T-helper 2 cell treated with Interferon-gamma antibody and Interleukin-4, amounts not matched to agents 5 μg/mL and 100 μg/mL, for 36 hours (primary cell): ENCODE measurements at regions not wholly inside any gene's neighbourhood (a gene's known extent, or its start where the extent isn't known, plus 50 kb on each side); places are given as distances from the start of the nearest gene placed in this dataset.
A peak's percentile ranks its signal among the peaks of the same experiment; 100 is the strongest.

Source experiments
- DNase-seq: peaks from one replicate; pipeline ENCODE4 v3.0.0; 2021; ENCODE audit warnings: low spot score
- H3K27ac Mint-ChIP-seq: one replicate; pipeline ENCODE4 v1.8.0; 2021; ENCODE audit warnings: mild to moderate bottlenecking, mixed read lengths
- H3K27me3 Mint-ChIP-seq: one replicate; pipeline ENCODE4 v1.8.0; 2021; ENCODE audit warnings: low read depth, mixed read lengths
- H3K36me3 Mint-ChIP-seq: one replicate; pipeline ENCODE4 v1.8.0; 2021; ENCODE audit warnings: low read depth, mixed read lengths
- H3K4me1 Mint-ChIP-seq: one replicate; pipeline ENCODE4 v1.8.0; 2021; ENCODE audit warnings: low read depth, mixed read lengths
- H3K4me3 Mint-ChIP-seq: one replicate; pipeline ENCODE4 v1.8.0; 2022; ENCODE audit warnings: mild to moderate bottlenecking, moderate library complexity, mixed read lengths
- H3K9me3 Mint-ChIP-seq: one replicate; pipeline ENCODE4 v1.8.0; 2021; ENCODE audit warnings: mixed read lengths

DNA sequence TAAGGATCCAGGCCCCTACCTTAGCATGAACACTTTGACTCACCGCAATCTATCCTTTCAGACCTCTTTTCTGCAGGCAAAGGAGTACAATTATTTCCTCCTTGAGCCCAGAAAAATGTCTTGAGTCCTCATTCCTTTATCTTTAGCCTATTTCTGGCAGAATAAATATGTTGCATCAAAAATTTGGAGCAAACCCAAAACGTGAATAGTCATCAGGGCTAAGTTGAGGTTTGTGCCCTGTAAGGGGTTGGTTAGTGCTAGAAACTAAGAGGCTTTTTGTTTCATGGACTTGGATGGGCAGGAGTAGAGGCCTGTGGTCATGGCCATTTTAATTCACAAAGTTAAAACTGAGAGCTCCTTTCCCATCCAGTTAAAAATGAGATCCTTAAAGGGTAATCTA, 460.3 kb downstream of the GBA3 start:
- H3K4me1 Mint-ChIP-seq = no peaks in the 10 kb centered on the region
- no peak overlapping the region for H3K27ac Mint-ChIP-seq
- H3K27me3 Mint-ChIP-seq = no peaks in the 10 kb centered on the region
- H3K9me3 Mint-ChIP-seq = no peaks in the 10 kb centered on the region
- H3K4me3 Mint-ChIP-seq = no peak overlapping the region
- no peak for DNase-seq
- no peaks in the 10 kb centered on the region for H3K36me3 Mint-ChIP-seq

DNA sequence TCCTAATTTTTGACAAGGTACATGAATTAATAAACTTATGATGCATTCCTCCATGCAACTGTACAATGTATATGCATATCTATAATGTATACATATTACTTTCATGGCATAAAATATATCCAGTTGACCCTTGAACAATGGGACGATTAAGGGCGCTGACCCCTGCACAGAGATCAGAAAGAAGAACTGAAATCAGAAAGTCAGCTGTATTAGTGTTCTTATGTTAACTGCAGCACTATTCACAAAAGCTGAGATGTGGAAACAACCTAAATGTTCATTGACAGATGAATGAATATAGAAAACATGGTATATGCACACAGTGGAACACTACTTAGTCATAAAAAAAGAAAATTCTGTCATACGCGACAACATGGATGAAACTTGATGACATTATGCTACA, 457.1 kb downstream of the GBA3 start:
- no peak overlapping the region for H3K4me3 Mint-ChIP-seq
- no peaks in the 10 kb centered on the region for H3K9me3 Mint-ChIP-seq
- DNase-seq = no peak
- H3K27me3 Mint-ChIP-seq = no peaks in the 10 kb centered on the region
- H3K36me3 Mint-ChIP-seq = no peaks in the 10 kb centered on the region
- no peak overlapping the region for H3K27ac Mint-ChIP-seq
- no peaks in the 10 kb centered on the region for H3K4me1 Mint-ChIP-seq

DNA sequence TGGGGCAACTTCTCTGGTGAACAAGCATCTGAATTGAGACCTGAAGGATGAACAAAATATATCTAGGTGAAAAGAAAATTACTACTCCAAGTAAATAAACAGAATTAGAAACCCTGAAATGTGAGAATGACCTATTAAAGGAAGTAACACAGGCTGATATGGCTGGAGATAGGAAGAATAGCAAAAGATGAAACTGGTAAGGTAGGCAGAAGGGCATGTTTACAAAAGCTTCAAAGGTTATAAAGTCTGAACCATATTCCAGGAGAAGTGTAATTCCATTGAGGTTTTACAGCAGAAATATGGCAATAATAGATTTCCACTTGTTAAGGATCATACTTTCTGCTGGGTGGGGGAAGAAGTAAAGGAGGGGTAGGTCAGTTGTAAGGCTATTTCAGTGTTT, 452.0 kb downstream of the GBA3 start:
- Mint-ChIP-seq H3K27me3 (no peaks in the 10 kb centered on the region), H3K27ac (no peak overlapping the region), H3K9me3 (no peaks in the 10 kb centered on the region), H3K4me1 (no peaks in the 10 kb centered on the region), H3K36me3 (no peaks in the 10 kb centered on the region), H3K4me3 (no peak overlapping the region)
- DNase-seq = no peak

DNA sequence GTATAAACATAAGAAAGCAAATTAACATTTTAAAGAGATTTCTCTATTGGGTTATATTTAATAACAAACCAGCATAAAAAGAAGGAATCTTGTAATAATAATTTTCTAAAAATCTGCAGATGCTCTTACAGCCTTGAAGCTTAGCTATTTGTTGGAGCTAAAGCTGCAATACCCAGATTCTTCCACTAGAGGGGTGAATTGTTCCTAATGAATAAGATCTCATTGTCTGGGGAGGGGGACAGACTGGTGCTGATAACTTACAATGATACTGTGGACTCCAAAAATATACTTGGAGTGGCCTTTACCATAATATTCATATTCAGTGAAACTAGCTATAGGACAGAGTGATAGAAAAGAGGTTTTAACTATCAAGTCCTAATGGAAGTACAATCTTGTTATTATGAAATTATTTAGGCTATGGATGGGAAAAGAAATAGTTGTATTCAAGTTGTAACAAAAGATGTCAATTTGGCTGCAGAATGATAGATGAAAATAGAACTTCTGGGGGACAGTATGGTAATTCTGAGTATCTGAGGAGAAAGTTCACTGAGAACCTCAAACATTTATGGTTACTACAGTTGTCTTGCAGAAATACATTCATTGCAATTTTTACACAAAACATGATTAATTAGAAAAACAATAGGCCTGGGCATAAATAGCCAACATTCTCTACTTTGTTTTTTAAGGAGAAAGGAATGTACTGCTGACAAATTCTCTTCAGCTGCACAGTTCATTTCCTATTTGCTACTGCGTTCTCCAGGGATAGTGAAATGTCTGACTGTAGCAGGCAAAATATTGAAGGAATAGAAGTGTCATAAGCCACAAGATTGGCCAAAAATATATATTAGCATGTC, 443.3 kb downstream of the GBA3 start:
- H3K4me3 Mint-ChIP-seq = no peak overlapping the region
- DNase-seq = no peak

DNA sequence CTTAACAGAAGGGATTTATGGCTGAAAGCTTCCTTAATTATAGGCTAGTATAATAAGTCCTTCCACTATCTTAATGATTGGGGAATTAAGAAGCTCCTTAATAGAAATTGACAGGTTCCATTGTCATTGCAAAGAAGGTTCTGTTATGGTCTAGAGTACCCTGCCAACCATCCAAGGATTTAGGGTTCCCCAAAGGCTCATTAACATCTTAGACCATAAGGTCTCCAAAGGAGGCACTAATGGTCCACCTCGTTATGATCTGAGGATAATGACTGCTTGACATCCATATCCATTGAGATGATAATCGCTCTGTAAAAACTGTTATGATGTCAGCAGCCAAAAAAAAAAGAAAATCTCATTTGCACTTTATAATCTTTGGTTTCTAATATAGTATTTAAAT, 441.6 kb downstream of the GBA3 start:
- DNase-seq = no peak
- H3K9me3 Mint-ChIP-seq = no peaks in the 10 kb centered on the region
- no peaks in the 10 kb centered on the region for H3K4me1 Mint-ChIP-seq
- no peaks in the 10 kb centered on the region for H3K36me3 Mint-ChIP-seq
- no peak overlapping the region for H3K4me3 Mint-ChIP-seq
- no peak overlapping the region for H3K27ac Mint-ChIP-seq
- H3K27me3 Mint-ChIP-seq = no peaks in the 10 kb centered on the region

More for the DNA sequence above, 443.3 kb downstream of the GBA3 start:
- H3K27me3 Mint-ChIP-seq = no peaks in the 10 kb centered on the region
- H3K27ac Mint-ChIP-seq = no peak overlapping the region
- H3K4me1 Mint-ChIP-seq = no peaks in the 10 kb centered on the region
- H3K36me3 Mint-ChIP-seq = no peaks in the 10 kb centered on the region
- no peaks in the 10 kb centered on the region for H3K9me3 Mint-ChIP-seq

DNA sequence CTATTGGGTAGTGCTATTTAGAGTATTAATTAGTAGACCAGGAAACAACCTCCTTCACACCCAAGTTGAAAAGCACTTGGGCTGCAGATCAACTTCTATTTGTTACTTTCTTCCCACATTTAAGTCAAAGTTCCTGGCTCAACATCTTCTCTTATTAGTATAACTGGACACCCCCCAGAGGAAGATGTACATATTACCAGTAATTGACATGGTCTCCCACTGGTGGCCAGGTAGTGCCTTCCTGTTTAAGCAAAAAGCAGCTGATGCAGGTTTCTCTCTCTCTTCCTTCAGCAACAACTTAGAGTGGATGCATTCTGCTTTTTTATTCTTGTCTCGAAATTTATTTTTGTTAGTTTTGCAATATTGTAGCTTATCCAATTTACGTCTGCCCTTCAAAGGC, 438.1 kb downstream of the GBA3 start:
- no peak for DNase-seq
- H3K27ac Mint-ChIP-seq = no peak overlapping the region
- H3K36me3 Mint-ChIP-seq = no peaks in the 10 kb centered on the region
- no peaks in the 10 kb centered on the region for H3K4me1 Mint-ChIP-seq
- H3K4me3 Mint-ChIP-seq = no peak overlapping the region
- no peaks in the 10 kb centered on the region for H3K9me3 Mint-ChIP-seq
- H3K27me3 Mint-ChIP-seq = no peaks in the 10 kb centered on the region

DNA sequence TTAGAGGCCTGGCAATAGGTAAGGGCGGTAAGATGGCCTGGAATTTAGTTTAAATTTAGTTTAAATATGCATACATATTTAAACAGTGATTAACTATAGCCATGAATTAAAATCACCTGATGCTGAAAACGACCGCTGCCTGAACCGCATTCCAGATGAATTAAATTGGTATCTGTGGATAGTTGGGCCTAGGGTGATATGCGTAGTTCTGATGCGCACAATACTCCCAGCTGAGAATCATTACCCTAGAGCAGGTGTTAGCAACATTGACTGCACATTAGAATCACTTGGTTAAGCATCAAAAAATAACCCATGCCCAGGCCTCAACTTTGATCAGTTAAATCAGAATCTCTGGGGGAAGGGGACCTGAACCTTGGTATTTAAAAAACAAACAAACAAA, 432.4 kb downstream of the GBA3 start:
- no peaks in the 10 kb centered on the region for H3K4me1 Mint-ChIP-seq
- H3K27me3 Mint-ChIP-seq = no peaks in the 10 kb centered on the region
- H3K27ac Mint-ChIP-seq = no peak overlapping the region
- H3K4me3 Mint-ChIP-seq = no peak overlapping the region
- no peaks in the 10 kb centered on the region for H3K36me3 Mint-ChIP-seq
- DNase-seq = no peak
- no peaks in the 10 kb centered on the region for H3K9me3 Mint-ChIP-seq

DNA sequence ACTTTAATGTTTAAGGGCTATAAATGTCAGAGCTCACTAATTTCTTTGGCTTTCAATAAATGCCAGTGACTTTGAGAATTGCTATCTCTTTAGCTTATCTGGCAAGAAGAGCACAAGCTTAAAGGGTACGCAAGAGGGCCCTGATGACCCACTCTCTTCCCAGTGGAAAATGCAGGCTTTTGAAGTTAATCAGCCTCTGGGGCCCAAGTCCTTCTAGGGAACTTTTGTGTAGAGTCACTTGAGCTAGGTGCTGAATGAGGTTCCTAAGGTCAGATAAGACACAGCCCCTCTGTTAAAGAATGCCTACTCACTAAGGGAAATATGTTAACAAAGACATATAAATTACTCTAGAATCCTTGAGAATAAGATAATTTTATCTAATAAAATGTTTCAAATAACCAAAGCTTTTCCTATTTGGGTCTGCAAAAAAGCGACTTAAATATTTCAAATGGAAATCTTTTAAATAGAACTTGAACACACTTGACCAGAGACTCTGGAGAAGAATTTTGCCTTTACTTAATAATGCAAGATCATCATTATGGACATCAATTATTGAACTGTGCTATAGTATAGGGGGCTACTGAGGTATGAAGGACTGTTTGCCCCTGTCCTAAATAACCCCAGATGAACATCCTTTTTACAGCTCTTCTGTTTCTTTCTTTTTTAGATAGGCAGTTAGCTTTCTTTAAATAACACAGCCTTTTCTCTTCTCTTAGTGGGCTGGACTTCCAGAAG, 430.1 kb downstream of the GBA3 start:
- Mint-ChIP-seq H3K27me3 (no peaks in the 10 kb centered on the region), H3K4me3 (no peak overlapping the region), H3K9me3 (no peaks in the 10 kb centered on the region), H3K4me1 (no peaks in the 10 kb centered on the region), H3K36me3 (no peaks in the 10 kb centered on the region), H3K27ac (no peak overlapping the region)
- no peak for DNase-seq

DNA sequence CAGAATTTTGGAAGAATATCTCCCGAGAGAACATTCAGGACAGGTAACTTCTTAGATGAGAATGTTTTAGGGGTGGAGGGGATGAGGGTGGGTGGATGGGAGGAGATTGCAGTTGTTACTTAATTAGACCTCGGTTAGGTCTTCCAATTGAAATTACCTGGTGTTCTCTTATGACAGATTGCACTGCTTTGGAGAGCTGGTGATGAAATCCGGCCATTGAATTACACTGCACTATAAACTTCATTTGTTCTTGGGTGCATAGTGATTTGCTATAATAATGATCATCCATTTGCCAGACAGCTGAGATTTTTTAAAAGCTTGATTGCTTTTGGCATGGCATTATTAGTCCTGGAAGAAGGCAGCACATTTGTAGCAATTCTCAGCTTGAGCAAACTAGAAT, 427.6 kb downstream of the GBA3 start:
- no peak overlapping the region for H3K27ac Mint-ChIP-seq
- no peaks in the 10 kb centered on the region for H3K36me3 Mint-ChIP-seq
- DNase-seq = no peak
- no peaks in the 10 kb centered on the region for H3K27me3 Mint-ChIP-seq
- H3K4me3 Mint-ChIP-seq = no peak overlapping the region
- H3K4me1 Mint-ChIP-seq = no peaks in the 10 kb centered on the region
- no peaks in the 10 kb centered on the region for H3K9me3 Mint-ChIP-seq

DNA sequence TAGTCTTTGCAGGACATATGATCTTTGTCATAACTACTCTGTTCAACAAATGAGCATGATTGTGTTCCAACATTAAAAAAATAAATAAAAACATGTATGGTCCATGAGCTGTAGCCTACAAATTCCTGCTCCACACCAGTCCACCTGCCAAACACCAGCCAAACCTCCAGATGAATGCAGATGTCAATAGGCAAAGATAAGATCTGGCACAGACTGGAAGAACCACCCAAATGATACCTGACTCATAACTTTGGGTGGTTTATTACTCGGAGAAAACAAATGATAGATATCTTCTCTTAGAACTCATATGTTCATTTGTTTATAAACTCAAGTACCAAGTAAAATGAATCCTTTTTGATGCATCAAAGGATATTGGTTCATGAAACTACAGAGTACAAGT, 425.1 kb downstream of the GBA3 start:
- Mint-ChIP-seq H3K27ac (no peak overlapping the region), H3K9me3 (no peaks in the 10 kb centered on the region), H3K4me3 (no peak overlapping the region), H3K4me1 (peaks cover 8% of the 10 kb centered on the region), H3K36me3 (no peaks in the 10 kb centered on the region), H3K27me3 (no peaks in the 10 kb centered on the region)
- DNase-seq = no peak

DNA sequence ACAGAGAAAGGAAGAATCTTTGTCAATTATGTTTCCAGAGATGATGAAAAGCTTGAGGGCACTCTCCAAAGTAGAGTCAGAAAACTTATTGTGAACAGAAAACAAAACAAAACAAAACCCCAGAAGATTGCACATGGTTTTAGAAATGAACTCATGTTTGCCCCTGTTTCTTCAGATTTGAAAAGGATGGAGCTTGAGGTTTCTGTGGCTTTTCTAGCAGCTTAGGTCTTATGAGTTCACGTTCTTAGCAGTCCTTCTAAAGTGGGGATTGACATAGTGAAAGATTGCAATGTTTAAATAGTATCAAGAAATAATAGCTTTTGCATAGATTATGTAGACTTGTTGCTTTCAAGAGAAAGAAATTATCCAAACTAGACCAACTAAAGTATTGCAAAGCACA, 421.8 kb downstream of the GBA3 start:
- no peak for DNase-seq
- Mint-ChIP-seq H3K27ac (no peak overlapping the region), H3K9me3 (no peaks in the 10 kb centered on the region), H3K27me3 (no peaks in the 10 kb centered on the region), H3K4me3 (peak overlapping the region; percentile 15), H3K4me1 (peaks cover 8% of the 10 kb centered on the region), H3K36me3 (no peaks in the 10 kb centered on the region)

DNA sequence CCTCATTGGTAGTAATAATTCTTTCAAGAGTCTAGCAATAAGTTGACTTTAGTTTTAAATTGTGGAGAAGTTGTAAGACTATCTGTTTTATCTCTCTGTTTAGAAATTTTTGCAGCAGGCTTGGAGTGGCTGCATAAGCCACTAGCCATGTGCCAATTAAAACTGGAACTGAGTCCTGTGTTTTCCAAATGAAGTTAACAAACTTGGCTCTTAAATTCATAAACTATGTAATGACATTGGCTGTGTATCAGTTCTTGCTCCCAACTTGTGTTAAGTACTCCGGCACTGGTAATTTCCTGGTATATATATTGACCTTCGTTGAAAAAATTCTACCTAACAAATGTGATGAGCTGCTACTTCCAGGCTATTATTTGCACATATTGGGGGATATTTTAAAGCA, 420.4 kb downstream of the GBA3 start:
- H3K27me3 Mint-ChIP-seq = no peaks in the 10 kb centered on the region

DNA sequence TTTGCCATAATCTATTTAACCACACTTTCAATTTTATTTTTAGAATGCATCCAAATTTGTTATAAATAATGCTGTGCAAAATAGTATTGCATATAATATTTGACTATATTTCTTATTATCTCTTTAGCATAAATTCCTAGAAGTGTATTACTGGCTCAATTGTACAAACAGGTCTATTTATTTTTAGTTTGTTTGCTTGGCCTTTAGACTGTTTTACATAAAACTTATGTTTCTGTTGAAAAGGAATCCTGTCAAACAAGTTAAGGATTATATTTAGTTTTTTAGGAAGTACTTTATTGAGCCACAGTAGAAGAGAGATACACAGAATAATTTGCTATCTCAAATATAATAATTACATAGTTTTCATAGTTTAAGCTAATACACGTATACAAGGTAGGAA, 413.8 kb downstream of the GBA3 start:
- no peaks in the 10 kb centered on the region for H3K36me3 Mint-ChIP-seq
- H3K4me3 Mint-ChIP-seq = no peak overlapping the region
- H3K27me3 Mint-ChIP-seq = no peaks in the 10 kb centered on the region
- no peak for DNase-seq
- no peak overlapping the region for H3K27ac Mint-ChIP-seq
- H3K4me1 Mint-ChIP-seq = no peaks in the 10 kb centered on the region
- H3K9me3 Mint-ChIP-seq = no peaks in the 10 kb centered on the region

More for the DNA sequence above, 420.4 kb downstream of the GBA3 start:
- H3K9me3 Mint-ChIP-seq = no peaks in the 10 kb centered on the region
- no peak overlapping the region for H3K4me3 Mint-ChIP-seq
- no peaks in the 10 kb centered on the region for H3K36me3 Mint-ChIP-seq
- H3K4me1 Mint-ChIP-seq = peaks cover 8% of the 10 kb centered on the region
- no peak for DNase-seq
- H3K27ac Mint-ChIP-seq = no peak overlapping the region

DNA sequence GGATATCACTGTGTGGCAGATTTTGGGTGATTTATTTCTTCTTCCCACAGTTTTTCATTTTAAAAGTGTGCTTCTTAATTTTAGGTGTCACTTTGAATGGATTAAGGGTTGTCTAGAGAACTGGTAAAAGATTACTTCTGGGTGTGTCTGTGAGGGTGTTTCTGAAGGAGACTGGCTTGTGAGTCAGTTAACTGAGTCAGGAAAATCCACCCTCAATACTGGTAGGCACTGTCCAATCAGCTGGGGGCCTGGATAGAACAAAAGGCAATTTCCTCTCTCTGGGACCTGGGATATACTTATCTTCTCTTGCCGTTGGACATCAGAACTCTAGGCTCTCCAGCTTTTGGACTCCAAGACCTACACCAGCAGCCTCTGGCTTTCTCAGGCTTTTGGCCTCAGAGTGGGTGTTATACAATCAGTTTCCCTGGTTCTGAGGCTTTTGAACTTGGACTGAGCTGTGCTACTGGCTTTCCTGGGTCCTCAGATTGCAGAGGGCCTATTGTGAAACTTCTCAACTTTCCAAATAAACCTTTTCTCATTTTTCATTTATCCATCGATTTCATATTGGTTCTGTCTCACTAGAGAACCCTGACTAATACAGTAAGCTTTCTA, 413.1 kb downstream of the GBA3 start:
- no peaks in the 10 kb centered on the region for H3K4me1 Mint-ChIP-seq
- no peaks in the 10 kb centered on the region for H3K36me3 Mint-ChIP-seq
- no peak for DNase-seq
- no peak overlapping the region for H3K27ac Mint-ChIP-seq
- no peaks in the 10 kb centered on the region for H3K9me3 Mint-ChIP-seq
- no peak overlapping the region for H3K4me3 Mint-ChIP-seq
- H3K27me3 Mint-ChIP-seq = no peaks in the 10 kb centered on the region
